ENCODE measurements at regions not wholly inside any gene's neighbourhood (a gene's known extent, or its start where the extent isn't known, plus 50 kb on each side); places are given as distances from the start of the nearest gene placed in this dataset.
"Not testable (repeated sequence)": the region's sequence is repeated elsewhere in the genome, so short reads cannot be mapped to it uniquely, and the experiment has no call there.

DNA sequence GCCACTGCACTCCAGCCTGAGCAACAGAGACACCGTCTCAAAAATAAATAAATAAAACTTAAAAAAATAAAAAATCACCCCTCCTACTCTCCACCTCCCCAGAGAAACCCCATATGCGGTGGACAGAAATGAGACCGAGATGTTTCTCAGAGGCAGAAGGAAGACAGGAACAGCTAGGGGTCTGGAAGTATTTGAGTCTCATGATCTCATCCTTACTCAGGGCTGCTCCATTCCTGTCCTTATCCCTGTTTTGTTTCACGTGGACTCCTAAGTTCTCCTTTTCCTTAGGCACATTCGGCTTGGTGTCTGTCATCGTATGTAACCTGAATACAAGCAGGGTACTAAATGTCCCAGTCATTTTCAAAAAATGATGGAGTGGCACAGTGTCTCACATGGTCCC is 76.1 kb downstream of the C9orf50 start:
- peaks cover 9% of the 10 kb centered on the region for H3K27me3 ChIP-seq (ENCODE audit: insufficient read depth, insufficient read length)
- H3K9me3 ChIP-seq (ENCODE audit: insufficient read depth, low read length), result peaks cover 2% of the 10 kb centered on the region; the same call in 1 of the 2 replicates
- no peak for DNase-seq (ENCODE audit: low read depth, low spot score)
- H3K4me3 ChIP-seq (ENCODE audit: insufficient read length, low read depth), result no peak overlapping the region
- no peak overlapping the region for H3K9ac ChIP-seq (ENCODE audit: insufficient read length, low read depth)
- no peak for TF ChIP-seq SUZ12 (IDR thresholded peaks at IDR 0.05; ENCODE audit: extremely low read depth, insufficient read depth, insufficient read length)
- TF ChIP-seq ZNF274 (IDR thresholded peaks at IDR 0.05; ENCODE audit: low read depth, low read length), result no peak
- TF ChIP-seq YY1 (IDR thresholded peaks at IDR 0.05; ENCODE audit: insufficient read depth, insufficient read length), result no peak
- H3K4me1 ChIP-seq (ENCODE audit: insufficient read depth, insufficient read length), result no peaks in the 10 kb centered on the region
- no peaks in the 10 kb centered on the region for H3K36me3 ChIP-seq (ENCODE audit: insufficient read depth, insufficient read length, low read length)

DNA sequence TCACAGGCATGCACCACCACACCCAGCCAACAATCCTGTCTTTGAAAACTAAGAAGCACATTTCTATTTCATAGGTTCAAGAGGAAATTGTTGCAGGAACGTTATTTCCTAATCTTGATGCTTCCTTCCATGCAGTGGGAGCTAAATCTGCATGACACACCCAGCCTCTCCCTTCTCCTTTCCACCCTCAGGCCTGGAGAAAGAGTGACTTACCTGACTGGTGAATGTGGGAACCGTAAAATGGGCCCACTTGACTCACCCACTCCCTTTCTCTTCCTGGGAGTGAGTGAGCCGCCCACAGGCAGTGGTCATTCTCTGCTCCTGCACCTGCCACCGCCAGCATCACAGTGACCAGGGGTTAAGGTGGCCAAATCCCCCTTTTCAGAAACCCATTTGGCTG is 78.2 kb downstream of the C9orf50 start:
- DNase-seq (ENCODE audit: low read depth, low spot score), result no peak
- H3K9me3 ChIP-seq (ENCODE audit: insufficient read depth, low read length), result peaks cover 11% of the 10 kb centered on the region
- H3K9ac ChIP-seq (ENCODE audit: insufficient read length, low read depth), result no peak overlapping the region
- no peaks in the 10 kb centered on the region for H3K4me1 ChIP-seq (ENCODE audit: insufficient read depth, insufficient read length)
- no peak overlapping the region for H3K4me3 ChIP-seq (ENCODE audit: insufficient read length, low read depth)
- H3K36me3 ChIP-seq (ENCODE audit: insufficient read depth, insufficient read length, low read length), result no peaks in the 10 kb centered on the region
- H3K27me3 ChIP-seq (ENCODE audit: insufficient read depth, insufficient read length), result no peaks in the 10 kb centered on the region
- no peak for TF ChIP-seq SUZ12 (IDR thresholded peaks at IDR 0.05; ENCODE audit: extremely low read depth, insufficient read depth, insufficient read length)
- no peak for TF ChIP-seq YY1 (IDR thresholded peaks at IDR 0.05; ENCODE audit: insufficient read depth, insufficient read length)
- TF ChIP-seq ZNF274 (IDR thresholded peaks at IDR 0.05; ENCODE audit: low read depth, low read length), result no peak

GRCh38 chr9:129541270-129541669 is 79.6 kb downstream of the C9orf50 start:
- no peak for TF ChIP-seq YY1 (IDR thresholded peaks at IDR 0.05; ENCODE audit: insufficient read depth, insufficient read length)
- no peak for TF ChIP-seq ZNF274 (IDR thresholded peaks at IDR 0.05; ENCODE audit: low read depth, low read length)
- no peak for TF ChIP-seq SUZ12 (IDR thresholded peaks at IDR 0.05; ENCODE audit: extremely low read depth, insufficient read depth, insufficient read length)
- H3K36me3 ChIP-seq (ENCODE audit: insufficient read depth, insufficient read length, low read length), result no peaks in the 10 kb centered on the region
- H3K9me3 ChIP-seq (ENCODE audit: insufficient read depth, low read length), result peaks cover 11% of the 10 kb centered on the region
- no peaks in the 10 kb centered on the region for H3K4me1 ChIP-seq (ENCODE audit: insufficient read depth, insufficient read length)
- no peak for DNase-seq (ENCODE audit: low read depth, low spot score)
- no peak overlapping the region for H3K4me3 ChIP-seq (ENCODE audit: insufficient read length, low read depth)
- H3K9ac ChIP-seq (ENCODE audit: insufficient read length, low read depth), result no peak overlapping the region
- no peaks in the 10 kb centered on the region for H3K27me3 ChIP-seq (ENCODE audit: insufficient read depth, insufficient read length)

DNA sequence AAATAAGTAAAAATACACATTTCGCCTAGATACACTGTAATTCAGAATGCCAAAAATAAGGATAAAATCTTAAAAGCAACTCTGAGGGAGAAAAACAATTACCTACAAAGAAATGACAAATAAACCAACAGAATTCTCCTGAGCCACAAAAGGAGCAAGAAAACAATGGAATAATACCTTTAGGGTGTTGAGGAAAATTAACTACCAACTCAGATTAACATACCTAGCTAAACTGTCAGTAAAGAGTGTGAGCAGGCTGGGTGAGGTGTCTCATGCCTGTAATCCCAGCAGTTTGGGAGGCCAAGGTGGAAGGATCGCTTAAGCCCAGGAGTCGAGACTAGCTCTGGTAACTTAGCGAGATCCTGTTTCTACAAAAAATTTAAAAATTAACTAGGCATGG is 81.5 kb downstream of the C9orf50 start:
- Histone ChIP-seq H3K36me3 (ENCODE audit: insufficient read depth, insufficient read length, low read length) (no peaks in the 10 kb centered on the region), H3K4me1 (ENCODE audit: insufficient read depth, insufficient read length) (no peaks in the 10 kb centered on the region), H3K4me3 (ENCODE audit: insufficient read length, low read depth) (no peak overlapping the region), H3K9me3 (ENCODE audit: insufficient read depth, low read length) (peaks cover 11% of the 10 kb centered on the region), H3K27me3 (ENCODE audit: insufficient read depth, insufficient read length) (no peaks in the 10 kb centered on the region), H3K9ac (ENCODE audit: insufficient read length, low read depth) (no peak overlapping the region)
- TF ChIP-seq ZNF274 (IDR thresholded peaks at IDR 0.05; ENCODE audit: low read depth, low read length) (no peak), SUZ12 (IDR thresholded peaks at IDR 0.05; ENCODE audit: extremely low read depth, insufficient read depth, insufficient read length) (no peak), YY1 (IDR thresholded peaks at IDR 0.05; ENCODE audit: insufficient read depth, insufficient read length) (no peak)
- no peak for DNase-seq (ENCODE audit: low read depth, low spot score)

- H3K9me3 ChIP-seq (ENCODE audit: insufficient read depth, low read length); DNase-seq (ENCODE audit: low read depth, low spot score); H3K27me3 ChIP-seq (ENCODE audit: insufficient read depth, insufficient read length); H3K36me3 ChIP-seq (ENCODE audit: insufficient read depth, insufficient read length, low read length); H3K4me1 ChIP-seq (ENCODE audit: insufficient read depth, insufficient read length); H3K4me3 ChIP-seq (ENCODE audit: insufficient read length, low read depth); H3K9ac ChIP-seq (ENCODE audit: insufficient read length, low read depth): not testable (repeated sequence)
These were observed 89.0 kb downstream of the C9orf50 start for GRCh38 chr9:129531860-129532402.

DNA sequence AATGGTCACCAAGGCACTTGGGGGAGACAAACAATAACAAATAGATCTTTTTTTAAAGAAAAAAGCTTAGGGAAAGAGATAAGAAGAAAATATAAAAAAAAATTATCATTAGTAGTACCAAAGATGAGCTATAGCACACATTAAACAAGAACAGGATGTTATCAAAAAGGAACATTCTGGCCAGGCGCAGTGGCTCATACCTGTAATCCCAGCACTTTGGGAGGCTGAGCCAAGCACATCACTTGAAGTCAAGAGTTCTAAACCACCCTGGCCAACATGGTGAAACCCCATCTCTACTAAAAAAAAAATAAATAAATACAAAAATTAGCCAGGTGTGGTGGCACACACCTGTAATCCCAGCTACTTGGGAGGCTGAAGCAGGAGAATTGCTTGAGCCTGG is 92.9 kb downstream of the C9orf50 start:
- H3K4me1 ChIP-seq (ENCODE audit: insufficient read depth, insufficient read length), result peaks cover 15% of the 10 kb centered on the region
- not testable (repeated sequence) for H3K9me3 ChIP-seq (ENCODE audit: insufficient read depth, low read length); H3K27me3 ChIP-seq (ENCODE audit: insufficient read depth, insufficient read length); H3K4me3 ChIP-seq (ENCODE audit: insufficient read length, low read depth); H3K36me3 ChIP-seq (ENCODE audit: insufficient read depth, insufficient read length, low read length); H3K9ac ChIP-seq (ENCODE audit: insufficient read length, low read depth); DNase-seq (ENCODE audit: low read depth, low spot score)

DNA sequence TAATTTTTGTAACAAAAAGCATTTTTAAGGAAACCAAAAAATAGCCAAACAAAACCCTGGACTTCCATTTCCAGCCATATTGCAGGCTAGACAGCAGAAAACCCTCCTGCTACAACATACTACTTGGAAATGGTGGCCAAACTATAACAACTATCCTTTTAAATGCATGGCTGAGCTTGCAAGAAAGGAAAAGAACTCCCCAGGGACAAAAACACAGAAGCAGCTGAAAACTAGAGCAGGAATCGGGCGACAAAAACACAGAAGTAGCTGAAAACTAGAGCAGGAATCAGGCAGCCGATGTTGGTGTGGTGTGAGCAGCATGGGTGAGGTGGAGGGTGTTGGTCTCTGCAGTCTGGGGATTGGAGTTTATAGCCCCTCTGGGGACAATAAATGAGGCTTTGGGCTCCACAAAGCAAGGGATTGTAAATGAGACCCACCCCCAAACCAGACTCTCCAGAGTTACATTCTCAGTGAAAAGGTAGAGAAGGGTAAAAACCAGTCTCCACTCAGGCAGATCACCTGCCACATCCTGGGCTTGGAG is 95.2 kb downstream of the C9orf50 start:
- H3K9ac ChIP-seq (ENCODE audit: insufficient read length, low read depth), result no peak overlapping the region
- peaks cover 10% of the 10 kb centered on the region; the same call in 1 of the 2 replicates for H3K9me3 ChIP-seq (ENCODE audit: insufficient read depth, low read length)
- DNase-seq (ENCODE audit: low read depth, low spot score), result no peak
- H3K27me3 ChIP-seq (ENCODE audit: insufficient read depth, insufficient read length), result no peaks in the 10 kb centered on the region
- H3K4me3 ChIP-seq (ENCODE audit: insufficient read length, low read depth), result no peak overlapping the region
- TF ChIP-seq SUZ12 (IDR thresholded peaks at IDR 0.05; ENCODE audit: extremely low read depth, insufficient read depth, insufficient read length), result no peak
- no peak for TF ChIP-seq ZNF274 (IDR thresholded peaks at IDR 0.05; ENCODE audit: low read depth, low read length)
- no peak for TF ChIP-seq YY1 (IDR thresholded peaks at IDR 0.05; ENCODE audit: insufficient read depth, insufficient read length)
- H3K36me3 ChIP-seq (ENCODE audit: insufficient read depth, insufficient read length, low read length), result no peaks in the 10 kb centered on the region
- H3K4me1 ChIP-seq (ENCODE audit: insufficient read depth, insufficient read length), result peaks cover 19% of the 10 kb centered on the region
